GM23338 (cell line): ENCODE measurements at regions not wholly inside any gene's neighbourhood (a gene's known extent, or its start where the extent isn't known, plus 50 kb on each side); places are given as distances from the start of the nearest gene placed in this dataset.

ENCODE experiments used
- ATAC-seq: fragments of 200-7000 bp; cut with Tn5 transposase; 3 replicates; pipeline ENCODE4 v1.9.1; 2020
- DNase-seq: peaks from one replicate; pipeline ENCODE4 v3.0.0-alpha.2; 2015; ENCODE audit warnings: low spot score
- H2AFZ ChIP-seq: fragments of 200-600 bp; sonication (generic); 2 replicates; pipeline ENCODE4 v1.8.0; 2016; ENCODE audit warnings: antibody characterized with exemption, mild to moderate bottlenecking, moderate library complexity
- H3F3A ChIP-seq: fragments of 200-600 bp; sonication (generic); replicated peaks from 2 replicates; pipeline ENCODE4 v1.8.0; 2017; ENCODE audit warnings: antibody characterized with exemption, mixed run types, low read depth
- H3K27ac ChIP-seq: fragments of 200-600 bp; sonication (generic); 2 replicates; pipeline ENCODE4 v1.6.1; 2016; ENCODE audit warnings: low read depth
- H3K27me3 ChIP-seq: fragments of 200-600 bp; sonication (generic); 2 replicates; pipeline ENCODE4 v1.8.0; 2016; ENCODE audit warnings: mild to moderate bottlenecking, mixed run types, moderate library complexity; ENCODE audit not compliant: insufficient read depth
- H3K36me3 ChIP-seq: fragments of 200-600 bp; sonication (generic); 2 replicates; pipeline ENCODE4 v1.8.0; 2016; ENCODE audit warnings: mild to moderate bottlenecking; ENCODE audit not compliant: insufficient read depth
- H3K4me1 ChIP-seq: fragments of 200-600 bp; sonication (generic); 2 replicates; pipeline ENCODE4 v1.8.0; 2016; ENCODE audit warnings: mild to moderate bottlenecking, moderate library complexity; ENCODE audit not compliant: insufficient read depth
- H3K4me2 ChIP-seq: fragments of 200-600 bp; sonication (generic); 2 replicates; pipeline ENCODE4 v1.7.1; 2017; ENCODE audit warnings: mixed run types
- H3K4me3 ChIP-seq: fragments of 200-600 bp; sonication (generic); 2 replicates; pipeline ENCODE4 v1.6.1; 2016; ENCODE audit warnings: mixed run types
- H3K79me2 ChIP-seq: fragments of 200-600 bp; sonication (generic); replicated peaks from 2 replicates; pipeline ENCODE4 v1.8.0; 2017; ENCODE audit warnings: mild to moderate bottlenecking; ENCODE audit not compliant: insufficient read depth
- H3K9me2 ChIP-seq: fragments of 200-600 bp; sonication (generic); 2 replicates; pipeline ENCODE4 v1.8.0; 2017; ENCODE audit not compliant: insufficient read depth
- H4K20me1 ChIP-seq: fragments of 200-600 bp; sonication (generic); replicated peaks from 2 replicates; pipeline ENCODE4 v1.8.0; 2017; ENCODE audit warnings: mild to moderate bottlenecking; ENCODE audit not compliant: insufficient read depth
- H3K27ac Mint-ChIP-seq: 2 replicates; pipeline ENCODE4 v1.8.0; 2020; ENCODE audit warnings: inconsistent platforms, mild to moderate bottlenecking, moderate library complexity, mixed read lengths
- H3K27me3 Mint-ChIP-seq: 3 replicates; pipeline ENCODE4 v1.8.0; 2022; ENCODE audit warnings: low read depth, mild to moderate bottlenecking, moderate library complexity, mixed read lengths, inconsistent platforms; ENCODE audit not compliant: insufficient read depth, poor library complexity
- H3K36me3 Mint-ChIP-seq: 3 replicates; pipeline ENCODE4 v1.8.0; 2021; ENCODE audit warnings: low read depth, mild to moderate bottlenecking, inconsistent platforms, moderate library complexity, mixed read lengths
- H3K4me1 Mint-ChIP-seq: 3 replicates; pipeline ENCODE4 v1.8.0; 2020; ENCODE audit warnings: mild to moderate bottlenecking, inconsistent platforms, mixed read lengths
- H3K4me3 Mint-ChIP-seq: 3 replicates; pipeline ENCODE4 v1.8.0; 2021; ENCODE audit warnings: moderate library complexity, mild to moderate bottlenecking, inconsistent platforms, mixed read lengths
- H3K9me3 Mint-ChIP-seq: 3 replicates; pipeline ENCODE4 v1.8.0; 2020; ENCODE audit warnings: moderate library complexity, mild to moderate bottlenecking, inconsistent platforms, mixed read lengths
- CREB1 ChIP-seq: fragments of 250-450 bp; sonication (Bioruptor Pico); IDR thresholded peaks from 2 replicates; pipeline ENCODE4 v1.5.0; 2020; ENCODE audit warnings: low read depth, mild to moderate bottlenecking, moderate library complexity
- CTCF ChIP-seq, 2 experiments: fragments of 200-600 bp in 1 of 2; sonication (generic) in 1 of 2; conservative IDR thresholded peaks; 2 replicates each; pipeline versions ENCODE4 v1.5.1 to v1.6.1; 2016 to 2017; ENCODE audit warnings: antibody characterized with exemption in 2 of 2, low read depth in 2 of 2, mild to moderate bottlenecking in 2 of 2, moderate library complexity in 1 of 2
- ETS1 ChIP-seq: IDR thresholded peaks from 2 replicates; pipeline ENCODE4 v1.6.1; 2016; ENCODE audit warnings: antibody characterized with exemption
- EZH2 ChIP-seq: fragments of 200-600 bp; sonication (generic); IDR thresholded peaks from one replicate; pipeline ENCODE4 v1.8.0; 2017; ENCODE audit warnings: antibody characterized with exemption, mild to moderate bottlenecking, low read depth; ENCODE audit not compliant: unreplicated experiment
- EZH2phosphoT487 ChIP-seq: fragments of 200-600 bp; sonication (generic); IDR thresholded peaks from one replicate; pipeline ENCODE4 v1.8.1; 2018; ENCODE audit warnings: antibody characterized with exemption; ENCODE audit not compliant: unreplicated experiment
- JUNB ChIP-seq: IDR thresholded peaks from one replicate; pipeline ENCODE4 v1.6.1; 2016; ENCODE audit warnings: antibody characterized with exemption; ENCODE audit not compliant: unreplicated experiment
- NANOG ChIP-seq: IDR thresholded peaks from 2 replicates; pipeline ENCODE4 v1.6.1; 2016; ENCODE audit warnings: antibody characterized with exemption, borderline replicate concordance
- STAT1 ChIP-seq: IDR thresholded peaks from one replicate; pipeline ENCODE4 v1.6.1; 2016; ENCODE audit warnings: antibody characterized with exemption; ENCODE audit not compliant: unreplicated experiment
- ZNF114 ChIP-seq: fragments of 250-450 bp; sonication (Bioruptor Pico); IDR thresholded peaks from 2 replicates; pipeline ENCODE4 v1.5.0; 2020; ENCODE audit warnings: mild to moderate bottlenecking, moderate library complexity
- ZNF331 ChIP-seq: fragments of 250-450 bp; sonication (Bioruptor Pico); IDR thresholded peaks from 2 replicates; pipeline ENCODE4 v1.5.0; 2020; ENCODE audit warnings: low read depth, mild to moderate bottlenecking, moderate library complexity

- TF ChIP-seq CREB1 (no peak), JUNB (no peak), CTCF (conservative IDR thresholded peaks at IDR 0.05; ENCODE audit: low read depth in 2 of 2) (no peak), STAT1 (no peak)
Observed at GRCh38 chr5:62093411-62093810, 212.6 kb upstream of the KIF2A start (continued).

GRCh38 chr5:62093976-62094375, 212.0 kb upstream of the KIF2A start:
- H3K36me3 ChIP-seq: no peaks in the 10 kb centered on the region
- no peaks in the 10 kb centered on the region for H3F3A ChIP-seq
- H3K27me3 ChIP-seq: no peaks in the 10 kb centered on the region
- no peak for TF ChIP-seq EZH2phosphoT487
- TF ChIP-seq ZNF114 (CRISPR knock-in tag): no peak
- TF ChIP-seq EZH2: no peak
- no peak for TF ChIP-seq ETS1
- TF ChIP-seq CTCF (conservative IDR thresholded peaks at IDR 0.05; ENCODE audit: low read depth in 2 of 2): no peak
- no peak for TF ChIP-seq JUNB
- 0 out of 2 replicates have a peak overlapping the region, but pooled peaks have one; percentile 14 for H2AFZ ChIP-seq
- H3K4me3 Mint-ChIP-seq: no peak overlapping the region
- DNase-seq: peak; percentile 7
- H3K4me1 ChIP-seq: peaks cover 4% of the 10 kb centered on the region; the same call in 1 of the 2 replicates
- ATAC-seq: no peak
- H3K4me1 Mint-ChIP-seq: peaks cover 3% of the 10 kb centered on the region
- H3K9me3 Mint-ChIP-seq: no peaks in the 10 kb centered on the region; the same call in 2 of the 3 replicates
- no peaks in the 10 kb centered on the region for H3K9me2 ChIP-seq
- H3K4me3 ChIP-seq: no peak overlapping the region
- H3K36me3 Mint-ChIP-seq: no peaks in the 10 kb centered on the region
- no peaks in the 10 kb centered on the region for H3K79me2 ChIP-seq
- H3K4me2 ChIP-seq: no peak overlapping the region
- H3K27ac ChIP-seq: no peak overlapping the region
- no peaks in the 10 kb centered on the region for H3K27me3 Mint-ChIP-seq
- no peaks in the 10 kb centered on the region for H4K20me1 ChIP-seq
- H3K27ac Mint-ChIP-seq: no peak overlapping the region

- peaks cover 3% of the 10 kb centered on the region for H3K9me2 ChIP-seq
- Mint-ChIP-seq H3K4me3 (no peak overlapping the region), H3K4me1 (peaks cover 3% of the 10 kb centered on the region), H3K9me3 (no peaks in the 10 kb centered on the region), H3K27ac (no peak overlapping the region), H3K36me3 (no peaks in the 10 kb centered on the region), H3K27me3 (no peaks in the 10 kb centered on the region)
- no peak overlapping the region for H3K27ac ChIP-seq
- DNase-seq (no peak), ATAC-seq (no peak)
- H4K20me1 ChIP-seq: no peaks in the 10 kb centered on the region
- peaks cover 4% of the 10 kb centered on the region; the same call in 1 of the 2 replicates for H3K4me1 ChIP-seq
- H3F3A ChIP-seq: no peaks in the 10 kb centered on the region
- H3K27me3 ChIP-seq: no peaks in the 10 kb centered on the region
- H3K79me2 ChIP-seq: no peaks in the 10 kb centered on the region
- H3K36me3 ChIP-seq: no peaks in the 10 kb centered on the region
- H3K4me3 ChIP-seq: no peak overlapping the region
- no peak overlapping the region for H3K4me2 ChIP-seq
- no peak overlapping the region for H2AFZ ChIP-seq
- TF ChIP-seq JUNB (no peak), ZNF331 (CRISPR knock-in tag) (no peak), EZH2 (no peak), CTCF (conservative IDR thresholded peaks at IDR 0.05; ENCODE audit: low read depth in 2 of 2) (no peak), NANOG (no peak)
Observed at GRCh38 chr5:62097361-62097760, 208.6 kb upstream of the KIF2A start.
